NCI-H2227 treated with DMSO at 0.1 percent for 48 hours (cell line): ENCODE measurements at regions not wholly inside any gene's neighbourhood (a gene's known extent, or its start where the extent isn't known, plus 50 kb on each side); places are given as distances from the start of the nearest gene placed in this dataset.

Experiments used
- DNase-seq: peaks from one replicate; lab custom pipeline; 2025; lab: John Stamatoyannopoulos, UW

DNA sequence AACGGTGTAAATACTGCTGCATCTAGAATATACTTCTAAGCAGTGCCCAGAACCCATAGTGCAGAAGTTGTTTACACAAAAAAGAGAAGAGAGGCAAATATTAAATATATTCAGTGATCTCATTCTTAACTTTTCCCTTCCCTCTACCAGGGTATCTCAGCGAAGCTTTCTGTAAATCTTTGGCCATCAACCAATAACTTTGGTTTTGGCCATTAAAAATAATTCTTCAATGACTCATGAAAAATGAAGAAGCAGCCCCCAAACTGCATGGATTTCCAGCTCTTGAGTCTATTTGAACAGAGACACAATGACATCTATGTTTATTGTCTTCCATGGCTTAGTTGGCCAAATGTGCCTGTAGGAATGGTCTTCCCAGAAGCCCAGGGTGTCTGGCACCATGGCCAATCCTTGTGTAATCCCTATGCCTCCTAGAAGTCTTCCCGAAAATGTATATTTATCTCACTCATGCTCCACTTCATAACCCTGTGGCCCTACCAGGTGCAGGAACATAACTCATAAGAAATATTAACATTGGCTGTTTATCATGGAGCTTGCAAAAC, 646.6 kb downstream of the TOX3 start:
- DNase-seq: no peak

DNA sequence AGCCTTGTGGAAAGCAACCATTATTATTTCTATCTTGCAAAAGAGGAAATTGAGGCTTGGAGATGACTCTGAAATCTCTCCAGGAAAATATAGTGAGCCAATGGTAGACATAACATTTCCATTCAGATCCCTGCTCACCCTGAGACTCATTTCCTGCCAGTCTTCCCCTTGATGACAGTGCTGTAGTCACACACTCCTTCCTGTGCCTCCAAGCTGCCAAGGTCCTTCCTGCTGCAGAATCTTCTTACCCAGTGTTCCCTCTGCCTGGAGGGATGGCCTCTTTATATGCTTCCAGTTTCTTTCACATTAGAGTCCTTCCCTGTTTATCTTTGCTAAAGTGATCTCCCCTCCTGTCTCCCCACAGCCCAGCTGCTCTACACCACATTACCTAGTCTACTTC, 648.1 kb downstream of the TOX3 start:
- DNase-seq: no peak

GRCh38 chr16:51896013-51896412, 650.9 kb downstream of the TOX3 start:
- no peak for DNase-seq

DNA sequence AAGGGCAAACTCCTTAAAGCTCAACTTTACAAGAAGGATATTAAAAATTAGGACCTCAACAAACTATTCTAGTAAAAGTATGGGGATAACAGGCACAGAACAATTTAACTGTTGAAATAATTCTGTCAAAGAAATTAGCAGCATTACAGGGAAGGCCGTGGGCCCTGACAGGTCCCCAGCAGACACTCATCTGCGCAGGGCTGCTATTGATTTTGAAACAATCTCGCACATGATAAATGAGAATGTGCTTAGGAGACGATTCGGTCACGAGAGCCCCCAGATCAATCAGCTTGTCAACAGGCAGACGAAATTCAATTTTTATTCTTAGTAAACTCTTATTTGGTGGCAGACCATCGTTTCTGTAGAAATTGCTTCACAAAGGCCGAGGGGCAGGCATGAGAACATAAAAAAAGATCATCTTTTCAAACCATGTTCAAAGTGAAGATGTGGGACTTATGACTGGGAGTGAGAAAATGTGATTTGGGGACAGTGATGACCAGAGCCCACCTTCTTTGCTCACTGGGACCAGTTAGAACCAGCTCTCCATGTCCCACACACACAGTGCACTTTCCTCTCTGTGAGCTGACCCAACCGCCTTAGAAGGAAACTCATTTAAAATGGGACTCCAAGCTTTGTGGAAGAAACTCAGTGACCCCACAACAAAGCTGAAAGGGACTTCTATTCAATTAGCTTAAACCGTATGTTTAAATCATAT, 654.5 kb downstream of the TOX3 start:
- DNase-seq: no peak

- no peak for DNase-seq
Measured at GRCh38 chr16:51888534-51888933, 658.4 kb downstream of the TOX3 start.

DNA sequence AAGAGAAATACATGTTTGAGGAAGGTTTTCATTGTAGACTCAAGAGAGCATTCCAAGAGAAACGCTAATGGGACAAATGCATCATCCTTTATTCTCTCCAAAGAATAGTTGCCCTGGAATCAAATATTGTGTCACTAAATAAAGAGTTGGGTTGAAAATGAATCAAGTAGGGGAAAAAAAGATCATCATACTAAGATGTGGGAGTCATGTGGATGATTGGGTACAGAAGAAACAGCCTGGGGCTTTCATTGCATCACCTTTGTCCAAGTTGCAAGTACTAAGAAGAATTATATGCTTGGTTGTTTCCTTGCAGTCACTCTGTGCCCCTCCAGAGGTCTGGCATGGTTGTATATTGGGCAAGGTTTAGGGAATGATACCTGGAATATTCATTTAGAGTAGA, 658.9 kb downstream of the TOX3 start:
- DNase-seq: no peak

DNA sequence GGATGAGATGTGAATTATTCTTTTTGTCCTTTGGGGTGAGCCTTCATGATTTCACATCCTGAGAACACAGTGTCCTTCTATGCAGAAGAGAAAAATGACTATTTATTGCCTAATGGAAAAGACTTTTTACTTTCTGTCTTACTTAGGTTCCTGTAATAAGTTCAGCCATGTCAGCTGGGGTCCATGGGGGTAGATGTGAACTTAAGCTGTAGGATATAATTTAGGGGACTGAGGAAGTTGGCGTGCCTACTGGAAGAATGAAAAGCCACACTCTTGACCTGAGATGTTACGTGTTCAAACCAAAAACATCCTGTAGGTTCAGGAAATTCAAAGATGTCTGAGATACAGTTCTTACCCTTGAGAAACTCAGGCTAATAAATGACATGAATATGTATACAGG, 660.5 kb downstream of the TOX3 start:
- DNase-seq: no peak

DNA sequence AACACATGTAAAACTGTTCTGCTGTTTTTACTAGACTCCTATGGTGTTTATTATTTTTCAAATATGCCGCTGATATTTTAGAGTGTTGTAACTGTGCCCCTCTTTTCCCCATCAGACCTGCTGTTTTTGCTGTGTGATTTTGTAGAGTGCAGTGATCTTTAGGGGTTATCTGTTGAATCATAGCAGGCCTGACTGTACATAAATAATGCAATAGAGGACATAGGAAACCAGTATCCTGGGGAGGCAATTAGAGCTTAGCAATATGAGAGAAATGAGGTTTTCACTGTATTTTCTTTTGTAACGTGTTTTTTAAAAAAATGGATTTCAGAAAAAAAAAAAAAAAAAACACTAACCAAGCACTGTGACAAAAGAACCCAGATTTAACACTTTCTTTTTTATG, 662.2 kb downstream of the TOX3 start:
- no peak for DNase-seq

DNA sequence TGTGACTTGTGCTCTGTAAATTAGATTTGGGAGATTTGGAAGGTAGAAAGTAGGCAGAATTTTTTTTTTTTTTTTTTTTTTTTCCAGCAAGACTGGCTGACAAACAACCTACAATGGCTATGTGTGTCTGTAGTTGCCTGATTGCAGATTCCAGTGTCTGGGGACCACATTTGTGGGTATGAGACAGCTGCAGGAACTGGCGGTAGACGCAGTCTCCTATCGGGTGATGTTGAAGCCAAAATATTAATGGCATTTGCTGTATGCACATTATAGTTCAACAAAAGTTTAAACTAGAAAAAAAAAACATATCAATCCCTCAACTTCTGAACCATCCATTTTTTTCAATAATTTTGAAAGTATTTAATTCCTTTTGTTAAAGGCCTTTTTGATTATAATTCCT, 665.2 kb downstream of the TOX3 start:
- DNase-seq: no peak

GRCh38 chr16:51880776-51881175, 666.2 kb downstream of the TOX3 start:
- no peak for DNase-seq

DNA sequence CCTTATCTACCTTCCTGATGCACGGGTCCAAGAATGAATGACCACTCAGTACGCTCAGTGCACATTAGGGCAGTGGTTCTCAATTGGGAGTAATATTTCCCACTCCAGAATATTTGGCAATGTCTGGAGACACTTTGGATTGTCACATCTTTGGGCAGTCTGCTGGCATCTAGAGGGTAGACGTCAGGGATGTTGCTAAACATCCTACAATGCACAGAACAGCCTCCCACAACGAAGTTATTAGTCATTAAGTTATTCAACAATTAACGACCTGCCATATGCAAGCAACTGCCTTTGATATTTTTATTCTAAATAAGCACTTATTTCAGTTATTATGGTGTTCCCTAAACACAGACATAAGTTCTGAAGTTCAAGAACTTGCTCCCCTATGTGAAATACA, 669.3 kb downstream of the TOX3 start:
- no peak for DNase-seq

DNA sequence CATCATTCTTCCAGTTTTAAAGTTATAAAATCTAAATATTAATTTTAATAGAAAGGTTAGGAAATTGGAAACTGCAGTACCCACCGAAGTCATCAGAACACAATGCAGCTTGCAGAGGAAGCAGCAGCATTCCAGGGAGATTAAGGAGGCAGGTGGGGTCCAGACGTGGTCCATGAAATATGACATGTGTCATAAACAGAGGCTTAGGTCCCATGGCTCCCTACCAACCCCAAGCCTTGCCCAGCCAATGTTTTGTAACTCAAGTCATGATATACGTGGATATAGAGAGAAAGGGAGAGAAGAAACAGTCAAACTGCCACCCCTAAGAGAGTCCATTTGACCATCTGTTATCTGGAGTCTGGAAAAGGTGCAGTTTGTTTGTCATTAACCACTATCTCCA, 670.0 kb downstream of the TOX3 start:
- DNase-seq: no peak

DNA sequence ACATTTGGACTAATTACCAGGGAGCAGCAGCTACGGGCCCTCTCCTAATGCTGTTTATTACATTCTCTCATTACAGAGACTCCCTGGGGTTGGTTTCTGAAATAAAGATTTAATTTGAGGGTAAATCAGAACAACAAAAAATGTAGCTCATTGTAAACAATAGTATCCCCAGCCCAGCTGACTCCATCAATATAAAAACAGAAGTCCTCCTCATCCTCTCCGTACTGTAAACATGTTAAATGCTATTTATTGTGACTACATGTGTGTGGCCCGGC, 670.4 kb downstream of the TOX3 start:
- DNase-seq: no peak

DNA sequence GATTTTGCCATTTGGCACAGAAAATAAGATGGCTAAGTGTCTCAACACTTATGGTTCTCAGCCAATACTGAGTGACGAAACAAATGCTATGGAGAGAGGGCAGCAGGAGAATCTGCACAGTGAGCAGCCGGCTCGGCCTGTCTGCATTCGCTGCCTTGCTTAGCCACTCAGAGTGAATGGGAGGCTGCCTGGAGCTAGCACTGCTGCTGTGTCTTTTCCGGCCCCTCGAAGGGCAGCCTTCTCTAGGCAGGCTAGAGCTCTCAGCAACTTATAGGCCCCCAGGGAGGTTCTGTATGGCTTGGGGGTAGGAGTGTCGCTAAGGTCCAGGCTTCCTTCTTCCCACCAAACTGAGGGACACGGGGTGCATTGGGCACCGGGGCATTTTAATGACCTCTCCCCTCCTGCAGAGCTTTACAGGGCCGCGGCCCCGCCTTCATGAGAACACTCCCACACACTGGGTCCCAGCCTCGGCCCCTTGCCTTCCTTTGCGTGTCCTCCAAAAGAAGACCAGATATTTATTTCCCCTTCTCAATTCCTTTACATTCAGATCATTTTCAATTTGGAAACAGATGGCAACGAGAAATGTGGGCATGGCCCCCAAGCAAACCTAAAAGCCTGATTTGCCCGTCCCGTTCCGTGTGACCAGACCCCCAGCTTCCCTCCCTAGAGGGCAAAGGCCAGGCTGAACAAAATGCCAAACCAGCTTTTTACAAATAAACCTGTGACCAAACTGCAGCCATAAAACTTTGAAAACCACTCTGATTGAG, 670.9 kb downstream of the TOX3 start:
- no peak for DNase-seq

- no peak for DNase-seq
Measured at GRCh38 chr16:51872524-51872923, 674.4 kb downstream of the TOX3 start.

- DNase-seq: no peak
Measured at GRCh38 chr16:51870296-51870854, 676.6 kb downstream of the TOX3 start.

GRCh38 chr16:51869176-51869575, 677.8 kb downstream of the TOX3 start:
- DNase-seq: no peak

- no peak for DNase-seq
Measured at GRCh38 chr16:51868631-51869030, 678.3 kb downstream of the TOX3 start.

DNA sequence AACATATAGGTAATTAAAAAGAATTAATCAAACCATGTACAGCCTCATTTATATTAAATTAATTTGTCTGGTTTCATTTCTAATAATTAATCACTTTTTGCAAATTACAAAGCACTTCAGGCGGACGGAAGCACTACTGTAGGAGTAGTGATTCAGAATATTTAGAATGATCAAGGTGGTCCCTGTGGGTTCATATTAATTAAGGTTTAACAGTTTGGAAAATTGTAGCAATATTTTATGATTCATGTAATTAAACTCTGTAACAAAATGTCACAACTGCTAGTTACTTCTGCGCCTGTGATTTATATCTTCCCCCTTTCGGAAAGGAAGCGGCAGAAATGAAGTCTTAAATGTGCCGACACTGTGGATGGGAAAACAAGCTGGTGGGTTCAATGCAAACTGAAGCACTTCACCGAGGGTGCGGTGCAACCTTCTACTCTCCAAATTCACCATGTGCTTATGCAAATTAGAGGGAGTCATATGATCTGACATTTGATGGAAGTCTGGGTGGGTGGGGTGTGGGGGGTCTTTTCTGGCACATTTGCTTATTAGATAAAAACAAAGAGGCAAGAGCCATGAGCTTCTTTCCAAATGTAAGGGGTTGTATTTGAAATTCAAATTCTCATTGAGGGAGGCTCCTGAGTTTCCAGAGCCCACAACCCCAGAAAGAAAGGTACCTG, 679.4 kb downstream of the TOX3 start:
- DNase-seq: no peak

GRCh38 chr16:51864575-51864974, 682.4 kb downstream of the TOX3 start:
- DNase-seq: peak; percentile 11

DNA sequence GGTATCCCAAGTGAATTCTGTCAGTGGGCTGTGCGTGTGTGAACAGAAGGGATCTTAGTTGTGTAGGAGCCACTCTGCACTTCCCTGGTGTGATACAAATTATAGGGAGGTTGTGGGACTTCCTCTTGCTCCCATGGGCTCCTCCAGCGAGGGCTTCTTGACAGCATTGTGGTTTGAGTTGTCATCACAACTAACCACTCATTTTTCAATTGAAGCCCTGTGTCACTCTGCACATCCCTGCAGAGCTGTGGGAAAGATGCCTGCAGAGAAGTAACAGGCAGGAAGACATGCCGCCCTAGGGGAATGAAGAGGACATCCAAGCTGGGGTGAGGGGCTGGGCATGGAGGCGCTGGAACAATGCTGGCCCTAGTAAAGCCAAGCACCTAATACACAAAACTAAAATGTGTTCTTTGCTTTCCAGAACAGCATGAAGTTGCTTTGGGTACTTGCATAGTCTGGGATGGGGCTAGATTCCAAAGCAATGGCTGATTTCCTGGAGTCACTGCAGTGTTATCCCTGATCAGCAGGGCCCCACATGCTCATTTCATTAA, 692.5 kb downstream of the TOX3 start:
- DNase-seq: no peak

DNA sequence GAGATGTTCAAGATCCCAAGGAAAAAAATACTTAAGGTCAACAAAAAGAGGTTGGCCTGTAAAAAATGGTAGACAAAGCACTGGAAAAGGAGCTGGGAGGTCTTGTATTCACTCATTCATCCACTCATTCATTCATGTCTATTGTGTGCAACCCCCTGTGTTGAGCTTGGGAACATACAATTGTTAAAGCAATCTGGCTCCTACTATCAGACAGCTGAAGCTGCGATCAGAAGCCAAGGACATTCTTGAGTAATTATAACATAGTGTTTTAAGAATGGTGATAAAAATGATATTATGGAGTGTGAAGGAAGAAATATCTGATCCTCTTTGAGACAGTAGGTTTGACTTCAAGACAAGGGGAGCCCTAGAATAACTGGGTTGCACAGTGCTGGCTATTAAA, 693.4 kb downstream of the TOX3 start:
- no peak for DNase-seq

GRCh38 chr16:51852892-51853291, 694.1 kb downstream of the TOX3 start:
- no peak for DNase-seq
